GM19324 (cell line): ENCODE measurements at regions not wholly inside any gene's neighbourhood (a gene's known extent, or its start where the extent isn't known, plus 50 kb on each side); places are given as distances from the start of the nearest gene placed in this dataset.
"Not testable (repeated sequence)": the region's sequence is repeated elsewhere in the genome, so short reads cannot be mapped to it uniquely, and the experiment has no call there.

Source experiments
- ATAC-seq: cut with Tn5 transposase; IDR thresholded peaks from one replicate; pipeline ENCODE4 v1.9.1; 2021; ENCODE audit warnings: mild to moderate bottlenecking, moderate library complexity; ENCODE audit not compliant: unreplicated experiment, low FRiP score

DNA sequence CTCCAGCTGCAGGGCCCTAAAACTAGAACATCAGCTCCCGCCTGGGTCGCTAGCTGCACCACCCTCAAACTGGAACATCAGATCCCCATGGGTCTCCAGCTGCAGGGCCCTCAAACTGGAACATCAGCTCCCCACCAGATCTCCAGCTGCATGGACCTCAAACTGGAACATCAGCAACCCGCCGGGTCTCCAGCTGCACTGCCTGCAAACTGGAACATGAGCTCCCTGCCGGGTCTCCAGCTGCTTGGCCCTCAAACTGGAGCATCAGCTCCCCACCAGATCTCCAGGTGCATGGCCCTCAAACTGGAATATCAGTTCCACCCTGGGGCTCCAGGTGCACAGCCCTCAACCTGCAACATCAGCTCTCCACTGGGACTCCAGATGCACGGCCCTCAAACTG is 82.7 kb downstream of the TFRC start:
- ATAC-seq, result not testable (repeated sequence)

DNA sequence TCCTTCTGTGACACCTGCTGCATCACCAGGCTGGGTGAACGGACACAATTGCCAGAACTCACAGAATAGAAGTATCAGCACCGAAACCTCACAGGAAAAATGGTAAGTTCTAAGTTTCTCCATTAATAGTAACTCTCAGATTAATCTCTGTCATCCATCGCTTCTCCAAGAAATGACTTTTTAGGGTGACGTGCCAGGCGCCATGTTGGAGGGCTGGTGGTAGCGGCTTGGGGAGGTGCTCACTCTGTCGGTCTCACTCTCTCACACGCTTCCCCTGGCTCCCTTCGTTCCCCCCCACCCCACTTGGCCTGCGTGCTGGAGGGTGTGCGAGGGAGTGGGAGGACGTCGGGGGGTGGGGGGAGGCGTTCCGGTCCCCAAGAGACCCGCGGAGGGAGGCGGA is 85.6 kb downstream of the TFRC start:
- ATAC-seq, result not testable (repeated sequence)

DNA sequence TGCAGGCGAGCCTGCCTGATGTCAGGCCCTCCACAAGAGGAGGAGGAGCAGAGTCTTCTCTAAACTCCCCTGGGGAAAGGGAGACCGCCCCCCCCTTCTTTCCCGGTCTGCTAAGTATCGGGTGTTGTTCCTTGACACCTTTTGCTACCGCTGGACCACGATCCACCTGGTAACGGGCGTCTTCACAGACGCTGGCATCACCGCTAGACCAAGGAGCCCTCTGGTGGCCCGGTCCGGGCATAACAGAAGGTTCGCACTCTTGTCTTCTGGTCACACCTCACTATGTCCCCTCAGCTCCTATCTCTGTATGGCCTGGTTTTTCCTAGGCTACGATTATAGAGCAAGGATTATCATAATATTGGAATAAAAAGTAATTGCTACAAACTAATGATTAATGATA is 86.0 kb upstream of the TNK2 start:
- not testable (repeated sequence) for ATAC-seq

DNA sequence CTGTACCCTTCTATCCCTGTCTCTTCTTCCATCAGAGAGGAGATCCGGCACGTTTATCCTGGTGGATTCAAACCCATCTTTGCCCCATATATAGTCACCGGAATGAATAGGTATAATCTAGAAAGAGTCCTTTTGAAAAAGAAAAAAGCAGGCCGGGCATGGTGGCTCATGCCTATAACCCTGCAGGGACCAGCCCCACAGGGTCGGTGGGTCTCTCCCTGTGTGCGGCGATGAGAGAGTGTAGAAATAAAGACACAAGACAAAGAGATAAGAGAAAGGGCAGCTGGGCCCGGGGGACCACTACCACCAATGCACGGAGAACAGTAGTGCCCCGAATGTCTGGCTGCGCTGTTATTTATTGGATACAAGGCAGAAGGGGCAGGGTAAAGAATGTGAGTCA is 85.3 kb upstream of the TNK2 start:
- not testable (repeated sequence) for ATAC-seq

DNA sequence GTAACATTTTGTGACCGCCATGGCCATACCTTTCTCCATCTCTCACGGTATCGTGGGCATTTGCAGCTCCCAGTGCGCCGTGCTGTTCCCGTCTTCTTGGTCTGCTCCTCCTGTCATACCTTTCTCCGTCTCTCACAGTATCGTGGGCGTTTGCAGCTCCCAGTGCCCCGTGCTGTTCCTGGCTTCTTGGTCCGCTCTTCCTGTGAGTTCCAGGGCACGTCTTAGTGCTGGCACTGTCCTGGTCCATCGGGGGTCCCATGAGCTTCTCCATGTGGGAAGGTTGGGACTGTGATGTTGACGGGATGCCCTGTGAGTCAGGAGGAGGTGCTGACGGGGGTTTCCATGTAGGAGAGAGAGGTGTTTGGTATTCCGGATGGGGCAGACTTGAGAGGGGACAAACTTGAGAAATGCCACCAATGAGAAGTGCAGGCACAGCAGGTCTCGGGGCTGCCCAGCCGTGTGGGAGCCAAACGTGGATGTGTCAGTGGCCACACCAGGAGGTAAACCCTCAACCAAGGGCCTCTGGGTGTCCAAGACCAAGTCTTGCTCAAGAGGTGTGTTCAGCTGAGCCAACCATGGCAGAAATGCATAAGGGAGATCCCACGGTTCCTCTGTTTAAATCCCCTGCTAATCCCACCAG is 84.7 kb upstream of the TNK2 start:
- ATAC-seq, result not testable (repeated sequence)

DNA sequence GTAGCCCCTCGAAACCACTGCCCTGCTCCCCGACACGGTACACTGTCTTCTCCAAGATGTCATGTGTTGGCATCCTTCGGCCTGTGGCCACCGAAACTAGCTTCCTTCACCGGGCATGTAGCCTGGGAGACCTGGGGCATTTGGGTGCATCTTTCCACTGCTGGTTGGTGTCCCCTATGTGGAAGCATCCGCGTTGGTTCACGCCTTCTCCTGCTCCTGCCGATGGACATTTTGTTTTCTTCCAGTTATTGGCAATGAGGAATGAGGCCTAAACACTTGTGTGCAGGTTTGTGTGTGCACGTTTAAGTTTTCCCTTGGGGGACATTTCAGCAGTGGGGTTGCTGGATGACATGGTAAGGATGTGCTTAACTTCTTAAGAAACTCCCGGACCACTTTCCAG is 83.6 kb upstream of the TNK2 start:
- ATAC-seq, result not testable (repeated sequence)

DNA sequence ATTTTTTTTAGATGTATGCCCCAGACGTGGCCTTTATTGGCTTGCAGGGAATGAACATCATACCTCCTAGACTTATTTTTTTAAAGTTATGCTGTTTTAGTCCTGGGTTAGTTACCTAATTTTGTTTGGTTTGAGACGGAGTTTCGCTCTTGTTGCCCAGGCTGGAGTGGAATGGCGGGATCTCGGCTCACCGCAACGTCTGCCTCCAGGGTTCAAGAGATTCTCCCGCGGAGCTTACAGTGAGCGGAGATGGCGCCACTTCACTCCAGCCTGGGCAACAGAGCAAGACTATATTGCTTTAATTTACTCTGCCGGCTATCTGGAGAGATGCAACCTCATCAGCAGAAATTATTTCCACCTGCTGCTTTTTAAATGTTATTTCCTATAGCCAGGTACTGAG is 82.9 kb upstream of the TNK2 start:
- ATAC-seq, result not testable (repeated sequence)

DNA sequence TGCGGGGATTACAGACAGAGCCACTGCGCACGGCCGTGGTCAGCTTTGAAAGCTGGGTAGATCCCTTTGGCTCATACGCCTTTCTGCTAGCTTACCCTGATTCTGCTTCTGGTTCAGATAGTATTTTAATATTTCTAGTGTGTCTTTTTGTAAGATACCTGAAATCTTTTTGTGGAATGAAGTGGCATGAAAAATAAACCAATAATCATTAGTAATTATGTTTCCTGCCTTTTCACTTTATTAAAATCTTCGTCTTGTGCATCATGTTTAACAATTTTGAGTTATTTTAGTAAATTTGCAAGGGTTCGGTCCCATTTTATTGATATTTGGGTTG is 82.5 kb upstream of the TNK2 start:
- not testable (repeated sequence) for ATAC-seq

DNA sequence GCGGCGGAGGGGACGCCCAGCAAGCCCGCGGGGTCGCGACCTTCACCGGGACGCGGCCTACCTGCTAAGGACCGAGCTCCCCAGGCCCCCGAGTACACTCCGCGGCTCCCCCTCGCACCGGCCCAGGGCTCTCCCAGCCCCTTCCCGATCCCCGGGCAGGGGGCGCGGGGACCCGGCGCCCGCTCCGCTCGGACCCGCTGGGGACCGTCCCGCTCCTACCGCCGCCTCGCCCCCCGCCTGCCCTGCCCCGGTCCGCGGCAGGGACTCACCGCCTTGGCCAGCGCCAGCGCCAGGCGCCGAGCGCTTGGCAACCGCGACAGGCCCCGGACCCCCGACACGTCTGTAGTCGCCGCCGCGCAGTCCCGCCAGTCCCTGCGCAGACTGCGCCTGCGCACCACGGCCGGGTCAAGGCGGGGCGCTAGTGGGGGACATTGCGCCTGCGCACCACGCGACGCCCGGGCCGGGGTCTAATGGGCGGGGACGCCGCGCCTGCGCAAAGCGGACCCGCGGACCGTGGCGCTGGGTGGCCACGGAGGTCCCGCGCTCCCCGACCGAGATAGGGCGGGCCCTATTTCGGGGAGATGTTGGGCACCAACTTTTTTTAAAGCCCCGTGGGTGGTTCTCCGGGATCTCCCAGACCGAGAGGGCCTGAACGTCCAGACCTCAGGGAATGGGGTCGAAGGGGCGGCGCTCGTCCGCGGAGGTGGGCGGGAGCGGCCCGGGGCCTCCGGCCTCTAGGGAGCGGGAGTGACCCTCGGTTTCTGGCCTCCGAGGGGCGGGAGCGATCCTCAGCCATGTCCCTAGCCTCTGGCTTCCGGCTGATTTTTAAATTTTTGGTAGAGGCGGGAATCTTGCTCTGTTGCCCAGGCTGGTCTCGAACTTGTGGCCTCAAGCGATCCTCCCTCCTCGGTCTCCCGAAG is 81.8 kb upstream of the TNK2 start:
- peak; percentile 94 for ATAC-seq

DNA sequence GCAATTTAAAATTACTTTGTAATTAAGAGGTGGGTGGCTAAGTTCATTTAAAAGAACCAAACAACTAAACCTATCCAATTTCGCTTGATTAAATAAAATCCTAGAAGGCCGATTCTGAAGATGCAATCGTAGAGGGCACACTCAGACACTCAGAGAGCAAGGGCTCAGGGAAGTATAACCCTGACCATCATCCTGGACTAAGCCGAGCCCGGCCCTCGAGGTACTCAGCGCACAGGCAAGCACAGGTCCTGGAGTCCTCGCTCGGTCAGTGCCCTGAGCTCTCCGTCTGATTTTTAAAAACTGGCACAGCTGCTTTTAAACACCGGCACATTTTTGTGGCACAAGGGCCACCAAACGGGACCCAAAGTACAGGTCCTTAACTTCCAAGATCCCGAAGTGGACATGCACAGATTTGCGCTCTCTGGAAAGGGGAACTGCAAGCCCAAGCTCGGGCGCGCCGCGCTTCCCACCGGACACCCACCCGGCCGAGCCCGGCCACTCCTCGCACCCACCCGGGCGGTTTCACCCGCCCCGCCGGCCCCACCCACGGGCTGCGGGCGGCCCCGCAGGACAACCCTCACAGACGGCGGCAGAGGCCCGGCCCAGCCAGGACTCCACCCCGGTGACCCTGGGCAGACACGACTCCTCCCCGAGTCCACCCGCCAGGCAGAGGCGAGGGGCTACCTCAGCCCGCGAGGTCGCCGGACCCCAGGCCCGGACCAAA is 81.0 kb upstream of the TNK2 start:
- peak; percentile 35 for ATAC-seq

DNA sequence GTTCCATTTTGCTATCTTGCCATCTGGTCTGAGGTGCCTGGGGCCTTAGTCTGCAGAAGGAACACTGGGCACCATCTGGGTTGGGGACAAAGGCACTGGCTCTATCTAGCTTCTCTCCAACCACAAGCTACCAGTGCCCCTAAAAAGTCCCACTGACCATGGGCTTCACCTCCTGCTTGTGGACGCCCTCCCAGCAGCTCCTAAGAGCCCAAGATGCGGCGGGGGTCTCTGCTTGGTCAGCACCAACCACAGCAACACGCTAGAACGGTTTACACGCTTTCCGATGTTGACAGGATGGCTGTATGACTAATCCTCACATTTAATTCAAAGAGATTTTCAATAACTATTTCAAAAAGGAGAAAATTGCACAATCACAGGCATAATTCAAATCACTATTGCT is 80.4 kb upstream of the TNK2 start:
- not testable (repeated sequence) for ATAC-seq

DNA sequence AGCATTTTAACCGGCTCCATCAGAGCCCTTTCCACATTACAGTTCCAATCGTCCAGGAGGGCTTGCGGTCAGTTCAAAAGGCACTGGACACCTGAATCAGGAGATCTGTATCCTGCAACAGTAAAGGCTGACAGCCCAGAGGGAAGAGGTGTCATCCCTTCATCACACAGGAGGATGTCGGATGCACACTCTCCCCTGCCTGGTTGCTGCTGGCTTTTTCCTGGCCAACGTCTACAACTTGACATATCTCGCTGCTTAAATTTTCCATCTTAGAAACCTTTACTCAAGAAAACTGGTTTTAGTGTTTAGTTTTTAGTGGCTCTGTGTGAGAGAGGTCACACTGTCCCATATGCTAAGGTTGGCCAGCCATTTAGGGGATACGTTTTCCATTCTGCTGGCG is 78.7 kb upstream of the TNK2 start:
- ATAC-seq, result not testable (repeated sequence)

DNA sequence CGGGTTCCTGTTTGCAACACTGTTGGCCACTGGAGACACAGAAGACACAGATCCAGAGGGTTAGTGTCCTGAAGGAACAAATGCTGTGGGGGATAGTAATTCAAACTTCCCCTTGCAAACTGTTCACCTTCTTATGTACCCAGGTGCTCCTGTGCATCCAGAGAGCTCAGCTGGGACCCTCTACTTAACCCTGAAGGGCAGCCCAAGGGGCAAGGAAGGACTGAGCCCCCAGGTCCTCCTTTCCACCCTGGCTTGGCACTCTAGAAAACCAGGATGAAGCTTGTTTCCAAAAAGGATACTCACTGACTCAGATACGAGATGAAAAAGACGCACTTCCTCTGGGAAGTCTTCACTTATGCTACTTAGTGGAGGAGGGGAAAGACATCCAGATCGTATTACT is 78.2 kb upstream of the TNK2 start:
- not testable (repeated sequence) for ATAC-seq

DNA sequence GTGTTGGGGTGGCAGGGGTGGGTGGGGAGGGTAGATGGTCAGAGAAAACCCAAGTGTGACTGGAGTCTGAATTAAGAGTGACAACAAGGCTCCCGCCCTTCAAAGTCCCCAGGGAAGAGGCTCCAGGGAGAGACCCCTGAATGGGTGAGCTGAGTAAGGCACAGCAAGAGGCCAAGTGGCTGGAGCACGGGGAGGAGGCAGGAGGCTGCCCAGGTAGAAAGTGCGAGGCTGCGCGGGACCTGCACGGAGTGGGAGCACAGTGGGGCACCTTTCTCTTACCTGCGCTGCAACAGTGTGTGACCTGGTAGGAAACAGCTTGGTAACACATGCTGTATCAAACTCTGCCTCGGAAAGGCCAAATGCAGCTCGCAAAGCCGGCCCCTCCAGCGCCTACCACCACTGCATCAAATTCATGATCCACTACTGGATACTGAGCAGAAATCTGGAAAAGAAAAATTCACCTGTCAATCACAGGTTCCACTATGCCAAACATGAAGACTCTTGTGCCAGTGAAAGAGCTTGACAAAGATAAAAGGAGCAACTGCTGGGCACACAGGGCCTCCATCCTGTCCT is 77.1 kb upstream of the TNK2 start:
- not testable (repeated sequence) for ATAC-seq

DNA sequence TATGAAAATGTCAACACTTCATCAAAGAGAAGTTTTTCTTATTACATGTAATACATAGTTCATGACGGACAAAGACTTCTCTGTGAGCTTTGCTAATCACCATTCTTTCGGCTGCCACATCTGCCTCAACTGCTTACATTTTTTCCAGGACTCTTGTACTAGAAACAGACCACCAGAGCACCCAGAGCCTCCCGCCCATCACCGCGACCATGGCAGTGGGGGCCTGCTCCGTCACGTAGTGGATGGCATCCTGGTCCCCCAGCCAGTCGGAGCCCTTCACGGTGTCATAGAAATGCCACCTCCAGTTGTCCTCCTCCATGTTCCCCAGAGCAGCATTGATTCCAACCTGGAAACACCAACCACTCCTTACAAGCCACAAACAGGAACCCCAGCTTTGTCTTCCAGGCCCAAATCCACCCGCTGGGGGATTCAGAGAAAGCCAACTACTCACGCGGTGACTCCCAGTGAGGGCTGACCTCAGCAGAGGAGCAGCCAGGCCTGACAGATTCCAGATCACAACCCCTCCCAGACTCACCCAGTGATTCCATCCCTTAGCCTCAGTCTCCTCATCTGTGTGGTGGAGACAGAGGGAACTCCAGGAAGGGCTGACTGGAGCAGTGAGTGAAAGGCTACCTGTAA is 76.2 kb upstream of the TNK2 start:
- not testable (repeated sequence) for ATAC-seq

DNA sequence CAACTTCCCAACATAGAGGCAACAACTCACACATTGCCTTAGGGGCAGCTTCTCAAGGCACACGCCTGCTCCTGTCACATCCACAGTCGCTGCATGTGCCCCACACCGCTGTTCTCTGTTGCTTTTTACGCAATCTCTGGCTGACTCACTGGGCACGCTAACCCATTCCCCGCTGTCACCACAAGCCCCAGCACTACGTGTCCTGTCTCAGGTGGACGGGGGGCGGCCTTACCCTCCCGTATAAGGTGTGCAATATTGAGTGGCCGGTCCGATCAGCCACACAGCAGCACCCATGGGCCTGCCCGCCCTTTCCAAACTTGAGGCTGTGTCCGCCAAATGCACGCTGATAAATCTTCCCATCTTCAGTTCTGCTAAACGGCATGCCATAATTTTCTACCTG is 75.5 kb upstream of the TNK2 start:
- not testable (repeated sequence) for ATAC-seq

DNA sequence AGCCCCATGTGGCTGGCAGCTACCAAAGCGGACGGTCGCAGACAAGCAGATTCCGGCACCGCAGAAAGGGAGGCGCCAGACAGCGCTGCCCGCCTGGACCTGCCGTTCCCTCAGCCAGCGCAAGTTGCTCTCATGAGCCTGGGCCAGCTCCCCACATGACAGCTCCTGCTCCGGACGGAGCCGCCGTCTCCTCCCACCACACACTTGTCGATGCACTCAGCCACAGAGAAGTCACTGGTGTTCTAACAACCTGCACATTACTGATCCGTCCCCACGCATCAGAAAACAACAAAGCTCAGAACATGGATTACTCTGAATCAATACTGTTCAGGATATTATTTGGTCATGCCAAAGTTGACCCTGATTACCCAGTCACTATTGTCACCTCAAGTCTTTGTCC is 74.4 kb upstream of the TNK2 start:
- not testable (repeated sequence) for ATAC-seq

DNA sequence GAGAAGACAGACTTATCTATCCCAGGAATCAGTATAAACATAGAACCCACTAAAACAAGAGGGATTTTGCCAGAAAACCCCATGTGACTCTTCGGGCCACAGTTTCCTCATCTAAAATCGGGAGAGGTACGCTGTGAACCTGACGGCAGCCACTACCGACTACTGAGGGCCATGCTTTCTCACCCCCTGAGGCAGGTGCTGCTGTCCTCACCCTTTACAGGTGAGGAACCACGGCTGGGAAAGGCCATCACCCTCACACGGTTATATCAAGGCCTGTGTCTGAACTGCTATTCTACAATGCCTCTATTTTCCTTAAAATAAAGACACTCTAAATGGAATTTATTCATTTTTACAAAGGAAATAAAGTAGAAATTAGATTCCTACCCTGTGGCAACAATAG is 73.4 kb upstream of the TNK2 start:
- ATAC-seq, result not testable (repeated sequence)

DNA sequence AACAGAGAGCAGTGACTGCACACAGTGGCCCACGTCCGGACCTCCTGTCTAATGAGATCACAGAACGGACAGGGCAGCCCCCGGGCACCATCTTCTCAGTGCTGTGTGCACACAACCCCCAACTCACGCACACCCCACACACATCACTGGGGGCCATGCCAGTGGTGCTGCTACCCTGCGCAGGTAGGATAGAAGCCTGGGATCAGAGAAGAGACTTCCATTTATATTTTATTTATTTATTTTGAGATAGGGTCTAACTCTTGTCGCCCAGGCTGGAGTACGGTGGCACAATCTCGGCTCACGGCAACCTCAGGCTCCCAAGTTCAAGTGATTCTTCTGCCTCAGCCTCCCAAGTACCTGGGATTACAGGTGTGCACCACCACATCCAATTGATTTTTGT is 71.5 kb upstream of the TNK2 start:
- not testable (repeated sequence) for ATAC-seq

DNA sequence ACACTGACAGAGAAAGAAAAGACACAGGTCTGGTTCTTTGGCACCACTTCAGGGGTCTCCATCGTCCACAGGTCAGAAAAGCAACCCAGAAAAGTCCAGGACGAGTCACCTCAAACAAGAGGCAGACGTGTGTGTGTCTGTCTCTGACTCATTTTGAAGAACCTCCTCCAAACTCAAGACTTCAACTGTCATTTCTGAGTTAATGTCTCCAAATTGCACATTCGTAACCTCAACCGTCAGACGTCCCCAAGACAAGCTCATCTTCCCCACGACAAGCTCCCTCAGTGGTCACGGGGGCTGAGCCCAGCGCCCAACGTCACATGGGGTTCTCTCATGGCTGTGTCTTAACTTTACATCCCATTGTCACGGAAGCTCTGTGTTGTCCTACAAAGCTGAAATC is 70.2 kb upstream of the TNK2 start:
- ATAC-seq, result not testable (repeated sequence)
